ENCODE measurements at regions not wholly inside any gene's neighbourhood (a gene's known extent, or its start where the extent isn't known, plus 50 kb on each side); places are given as distances from the start of the nearest gene placed in this dataset.
"Not testable (repeated sequence)": the region's sequence is repeated elsewhere in the genome, so short reads cannot be mapped to it uniquely, and the experiment has no call there.

DNA sequence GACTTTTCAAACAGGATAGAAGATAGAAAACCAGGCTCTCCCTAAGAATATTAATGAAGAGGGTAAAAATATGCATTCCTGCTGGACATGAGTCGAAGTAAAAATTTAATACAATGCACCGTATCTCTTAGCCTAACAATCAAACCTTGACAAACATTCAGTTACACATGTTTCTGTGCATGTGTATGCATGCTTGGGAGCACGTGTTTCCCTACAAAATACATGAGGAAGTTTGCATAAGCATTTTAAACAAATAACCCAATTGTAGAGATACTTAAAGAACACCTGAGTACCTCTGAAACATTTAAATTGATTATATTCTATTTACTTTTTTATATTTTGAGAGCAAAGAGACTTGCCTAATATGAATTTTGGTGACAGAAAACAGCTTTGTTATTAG, 1763.7 kb upstream of the SEL1L start:
- H3K4ac ChIP-seq (ENCODE audit: low read depth, low read length), result no peak overlapping the region
- H3K4me1 ChIP-seq (ENCODE audit: control insufficient read depth in 1 of 2, insufficient read depth in 2 of 2, low read length in 2 of 2), result no peaks in the 10 kb centered on the region
- H4K8ac ChIP-seq (ENCODE audit: low read depth, low read length), result no peak overlapping the region
- H2BK5ac ChIP-seq (ENCODE audit: low read depth, low read length, poor library complexity), result no peak overlapping the region
- no peak overlapping the region for H3K23ac ChIP-seq (ENCODE audit: low read length)
- no peak overlapping the region for H3K4me2 ChIP-seq (ENCODE audit: low read length)
- H2AFZ ChIP-seq (ENCODE audit: insufficient read depth, low read length, poor library complexity), result no peak overlapping the region
- H3K27ac ChIP-seq (ENCODE audit: low read depth, low read length), result no peak overlapping the region
- no peaks in the 10 kb centered on the region for H3K9me3 ChIP-seq (ENCODE audit: insufficient read depth, low read depth, low read length)
- WGBS (ENCODE audit: extremely low coverage, insufficient coverage, insufficient read length), result no CpG with 5 or more reads among the region's 3 CpGs
- H3K18ac ChIP-seq (ENCODE audit: low read length), result no peak overlapping the region
- H2BK120ac ChIP-seq (ENCODE audit: insufficient read depth, low read length, poor library complexity), result no peak overlapping the region
- H4K91ac ChIP-seq (ENCODE audit: low read depth, low read length), result no peak overlapping the region
- H3K79me1 ChIP-seq (ENCODE audit: low read length), result no peaks in the 10 kb centered on the region
- no peak overlapping the region for H4K12ac ChIP-seq (ENCODE audit: low read depth, low read length)
- H2BK12ac ChIP-seq (ENCODE audit: low read length), result no peak overlapping the region
- no peaks in the 10 kb centered on the region for H3K27me3 ChIP-seq (ENCODE audit: insufficient read depth, low read length)
- no peak overlapping the region for H3K9ac ChIP-seq (ENCODE audit: low read length)
- no peaks in the 10 kb centered on the region for H3K79me2 ChIP-seq (ENCODE audit: control insufficient read depth, insufficient read depth, low read length, poor library complexity)
- H3K14ac ChIP-seq (ENCODE audit: low read length), result no peak overlapping the region
- no peaks in the 10 kb centered on the region for H3K36me3 ChIP-seq (ENCODE audit: control insufficient read depth in 1 of 2, insufficient read depth in 2 of 2, low read length in 2 of 2)
- no peak for DNase-seq
- H3K4me3 ChIP-seq (ENCODE audit: low read depth, low read length), result no peak overlapping the region
- H2AK5ac ChIP-seq (ENCODE audit: low read length), result no peak overlapping the region

DNA sequence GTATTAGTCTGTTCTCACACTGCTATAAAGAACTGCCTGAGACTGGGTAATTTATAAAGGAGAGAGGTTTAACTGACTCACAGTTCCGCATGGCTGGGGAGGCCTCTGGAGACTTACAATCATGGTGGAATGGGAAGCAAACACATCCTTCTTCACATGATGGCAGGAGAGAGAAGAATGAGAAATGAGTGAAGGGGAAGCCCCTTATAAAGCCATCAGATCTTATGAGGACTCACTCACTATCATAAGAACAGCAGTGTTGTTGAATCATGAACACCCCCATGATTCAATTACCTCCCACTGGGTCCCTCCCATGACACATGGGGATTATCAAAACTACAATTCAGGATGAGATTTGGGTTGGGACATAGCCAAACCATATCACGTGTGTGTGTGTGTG, 1764.4 kb upstream of the SEL1L start:
- not testable (repeated sequence) for H3K9ac ChIP-seq (ENCODE audit: low read length); H2BK120ac ChIP-seq (ENCODE audit: insufficient read depth, low read length, poor library complexity); H4K12ac ChIP-seq (ENCODE audit: low read depth, low read length); H2BK5ac ChIP-seq (ENCODE audit: low read depth, low read length, poor library complexity); H3K79me1 ChIP-seq (ENCODE audit: low read length); H3K23ac ChIP-seq (ENCODE audit: low read length); H3K9me3 ChIP-seq (ENCODE audit: insufficient read depth, low read depth, low read length); H2AFZ ChIP-seq (ENCODE audit: insufficient read depth, low read length, poor library complexity); H3K79me2 ChIP-seq (ENCODE audit: control insufficient read depth, insufficient read depth, low read length, poor library complexity); H3K4me2 ChIP-seq (ENCODE audit: low read length); H3K27ac ChIP-seq (ENCODE audit: low read depth, low read length); H3K4me1 ChIP-seq (ENCODE audit: control insufficient read depth in 1 of 2, insufficient read depth in 2 of 2, low read length in 2 of 2); DNase-seq; H3K14ac ChIP-seq (ENCODE audit: low read length); H3K4me3 ChIP-seq (ENCODE audit: low read depth, low read length); H4K8ac ChIP-seq (ENCODE audit: low read depth, low read length); H3K18ac ChIP-seq (ENCODE audit: low read length); H3K27me3 ChIP-seq (ENCODE audit: insufficient read depth, low read length); H2AK5ac ChIP-seq (ENCODE audit: low read length); H3K36me3 ChIP-seq (ENCODE audit: control insufficient read depth in 1 of 2, insufficient read depth in 2 of 2, low read length in 2 of 2); H4K91ac ChIP-seq (ENCODE audit: low read depth, low read length); H3K4ac ChIP-seq (ENCODE audit: low read depth, low read length); H2BK12ac ChIP-seq (ENCODE audit: low read length)
- WGBS (ENCODE audit: extremely low coverage, insufficient coverage, insufficient read length), result no CpG with 5 or more reads among the region's 2 CpGs

DNA sequence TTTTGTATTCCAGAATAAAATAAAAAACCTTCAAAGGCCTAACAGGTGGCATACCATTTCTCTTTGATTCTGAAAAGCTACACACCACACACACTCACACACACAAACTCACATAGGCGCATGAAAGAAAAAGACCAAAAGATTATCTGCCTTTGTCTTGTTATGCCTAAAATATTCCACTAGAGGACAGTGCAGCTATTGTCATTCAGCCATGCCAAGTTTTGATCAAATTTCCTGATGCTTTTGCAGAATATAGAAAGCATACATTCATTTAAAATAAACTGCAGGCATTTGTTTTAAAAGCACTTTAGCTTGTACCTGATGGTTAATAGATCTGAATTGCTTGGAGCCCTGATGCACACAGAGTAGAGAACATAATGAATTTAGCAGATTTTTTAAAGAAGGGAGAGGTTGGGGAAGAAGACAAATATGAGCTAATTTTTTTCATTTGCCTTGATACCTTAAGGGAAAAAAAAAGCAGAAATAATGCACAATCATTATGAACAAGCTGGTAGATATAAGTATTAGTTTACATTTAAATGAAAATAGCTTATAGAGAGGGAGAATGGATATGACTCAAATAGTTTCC, 1766.9 kb upstream of the SEL1L start:
- Histone ChIP-seq H3K4me3 (ENCODE audit: low read depth, low read length) (no peak overlapping the region), H3K4ac (ENCODE audit: low read depth, low read length) (no peak overlapping the region), H3K9me3 (ENCODE audit: insufficient read depth, low read depth, low read length) (no peaks in the 10 kb centered on the region), H4K12ac (ENCODE audit: low read depth, low read length) (no peak overlapping the region), H3K9ac (ENCODE audit: low read length) (no peak overlapping the region), H3K79me2 (ENCODE audit: control insufficient read depth, insufficient read depth, low read length, poor library complexity) (no peaks in the 10 kb centered on the region), H3K27ac (ENCODE audit: low read depth, low read length) (no peak overlapping the region), H3K4me2 (ENCODE audit: low read length) (no peak overlapping the region), H2BK5ac (ENCODE audit: low read depth, low read length, poor library complexity) (no peak overlapping the region), H2AFZ (ENCODE audit: insufficient read depth, low read length, poor library complexity) (no peak overlapping the region), H4K8ac (ENCODE audit: low read depth, low read length) (no peak overlapping the region), H2BK120ac (ENCODE audit: insufficient read depth, low read length, poor library complexity) (no peak overlapping the region), H3K4me1 (ENCODE audit: control insufficient read depth in 1 of 2, insufficient read depth in 2 of 2, low read length in 2 of 2) (no peaks in the 10 kb centered on the region), H2BK12ac (ENCODE audit: low read length) (no peak overlapping the region), H3K18ac (ENCODE audit: low read length) (no peak overlapping the region), H2AK5ac (ENCODE audit: low read length) (no peak overlapping the region), H3K36me3 (ENCODE audit: control insufficient read depth in 1 of 2, insufficient read depth in 2 of 2, low read length in 2 of 2) (no peaks in the 10 kb centered on the region), H3K23ac (ENCODE audit: low read length) (no peak overlapping the region), H3K14ac (ENCODE audit: low read length) (no peak overlapping the region), H3K27me3 (ENCODE audit: insufficient read depth, low read length) (no peaks in the 10 kb centered on the region), H3K79me1 (ENCODE audit: low read length) (no peaks in the 10 kb centered on the region), H4K91ac (ENCODE audit: low read depth, low read length) (no peak overlapping the region)
- WGBS (ENCODE audit: extremely low coverage, insufficient coverage, insufficient read length), result no CpG with 5 or more reads among the region's 1 CpG
- peak in 1 of 2 donors; percentile 38 for DNase-seq

DNA sequence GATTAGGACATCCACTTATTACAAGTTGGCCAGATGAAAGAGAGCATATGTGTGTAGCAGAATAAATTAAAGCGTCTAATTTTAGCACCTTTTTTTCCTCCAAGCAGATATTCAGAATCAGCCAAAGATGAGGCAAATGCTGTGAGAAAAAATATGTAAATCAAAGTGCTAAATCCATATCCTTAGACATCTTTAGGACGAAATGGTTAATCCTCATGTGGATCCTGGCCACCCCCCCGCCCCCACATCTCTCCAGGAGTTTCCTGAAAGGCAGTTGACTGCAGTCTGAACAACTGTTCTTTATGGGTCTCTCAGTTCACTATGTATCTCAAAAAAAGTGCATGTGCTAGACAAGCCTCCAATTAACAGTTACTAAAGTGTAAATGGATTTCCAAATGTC, 1768.1 kb upstream of the SEL1L start:
- Histone ChIP-seq H3K4me3 (ENCODE audit: low read depth, low read length) (no peak overlapping the region), H2AK5ac (ENCODE audit: low read length) (no peak overlapping the region), H3K4me2 (ENCODE audit: low read length) (no peak overlapping the region), H3K14ac (ENCODE audit: low read length) (no peak overlapping the region), H3K79me1 (ENCODE audit: low read length) (no peaks in the 10 kb centered on the region), H3K4me1 (ENCODE audit: control insufficient read depth in 1 of 2, insufficient read depth in 2 of 2, low read length in 2 of 2) (no peaks in the 10 kb centered on the region), H4K8ac (ENCODE audit: low read depth, low read length) (no peak overlapping the region), H4K91ac (ENCODE audit: low read depth, low read length) (no peak overlapping the region), H4K12ac (ENCODE audit: low read depth, low read length) (no peak overlapping the region), H2BK120ac (ENCODE audit: insufficient read depth, low read length, poor library complexity) (no peak overlapping the region), H3K27ac (ENCODE audit: low read depth, low read length) (no peak overlapping the region), H2AFZ (ENCODE audit: insufficient read depth, low read length, poor library complexity) (no peak overlapping the region), H2BK12ac (ENCODE audit: low read length) (no peak overlapping the region), H3K79me2 (ENCODE audit: control insufficient read depth, insufficient read depth, low read length, poor library complexity) (no peaks in the 10 kb centered on the region), H3K18ac (ENCODE audit: low read length) (no peak overlapping the region), H3K23ac (ENCODE audit: low read length) (no peak overlapping the region), H2BK5ac (ENCODE audit: low read depth, low read length, poor library complexity) (no peak overlapping the region), H3K27me3 (ENCODE audit: insufficient read depth, low read length) (no peaks in the 10 kb centered on the region), H3K9ac (ENCODE audit: low read length) (no peak overlapping the region), H3K4ac (ENCODE audit: low read depth, low read length) (no peak overlapping the region), H3K36me3 (ENCODE audit: control insufficient read depth in 1 of 2, insufficient read depth in 2 of 2, low read length in 2 of 2) (no peaks in the 10 kb centered on the region), H3K9me3 (ENCODE audit: insufficient read depth, low read depth, low read length) (no peaks in the 10 kb centered on the region)
- DNase-seq, result no peak
- WGBS (ENCODE audit: extremely low coverage, insufficient coverage, insufficient read length), result no CpG with 5 or more reads among the region's 3 CpGs
